Caco-2 (cell line): ENCODE measurements at regions not wholly inside any gene's neighbourhood (a gene's known extent, or its start where the extent isn't known, plus 50 kb on each side); places are given as distances from the start of the nearest gene placed in this dataset.

Experiments used
- BruUV-seq: library from RNA; stranded (reverse); fragments of 400-500 nt; replicated peaks from 2 replicates; lab custom pipeline; 2021; lab: Mats Ljungman, UMichigan
- CTCF ChIA-PET: fragments of 300-600 bp; sonication (Branson Sonifier 250); formaldehyde crosslinking; loops from one replicate; lab custom pipeline; 2022; ENCODE audit warnings: antibody characterized with exemption; lab: Charles Lee
- POLR2A ChIA-PET: fragments of 300-600 bp; sonication (Branson Sonifier 250); formaldehyde crosslinking; loops from one replicate; lab custom pipeline; 2022; ENCODE audit warnings: antibody characterized with exemption; lab: Charles Lee
- DNase-seq, 2 experiments: peaks; one replicate each; pipeline versions ENCODE4 v3.0.0 to v3.0.0-alpha.2; 2020 to 2022
- H3K27me3 ChIP-seq: replicated peaks from 2 replicates; pipeline ENCODE4 v1.6.0; 2011; ENCODE audit warnings: low read length; ENCODE audit not compliant: control insufficient read depth, insufficient read depth
- H3K36me3 ChIP-seq: 2 replicates; pipeline ENCODE4 v1.5.1; 2011; ENCODE audit warnings: low read length; ENCODE audit not compliant: control insufficient read depth, insufficient read depth
- H3K4me1 ChIP-seq: fragments of 250-450 bp; sonication (Bioruptor Pico); 2 replicates; pipeline ENCODE4 v1.5.1; 2020; ENCODE audit warnings: mild to moderate bottlenecking
- H3K4me3 ChIP-seq: 2 replicates; pipeline ENCODE4 v1.5.1; 2011; ENCODE audit warnings: low read depth, mild to moderate bottlenecking, control low read depth, low read length
- H3K9me3 ChIP-seq: fragments of 250-450 bp; sonication (Bioruptor Pico); 2 replicates; pipeline ENCODE4 v1.5.1; 2020; ENCODE audit warnings: mild to moderate bottlenecking, moderate library complexity
- H3K27ac Mint-ChIP-seq: one replicate; pipeline ENCODE4 v1.8.0; 2022; ENCODE audit warnings: mixed read lengths; ENCODE audit not compliant: unreplicated experiment
- H3K27me3 Mint-ChIP-seq: one replicate; pipeline ENCODE4 v1.8.0; 2022; ENCODE audit warnings: mixed read lengths; ENCODE audit not compliant: insufficient read depth, unreplicated experiment
- H3K36me3 Mint-ChIP-seq: one replicate; pipeline ENCODE4 v1.8.0; 2022; ENCODE audit warnings: mild to moderate bottlenecking, mixed read lengths; ENCODE audit not compliant: insufficient read depth, unreplicated experiment
- H3K4me1 Mint-ChIP-seq: one replicate; pipeline ENCODE4 v1.8.0; 2022; ENCODE audit warnings: low read depth, mixed read lengths; ENCODE audit not compliant: unreplicated experiment
- H3K4me3 Mint-ChIP-seq: one replicate; pipeline ENCODE4 v1.8.0; 2022; ENCODE audit warnings: mild to moderate bottlenecking, moderate library complexity, mixed read lengths; ENCODE audit not compliant: unreplicated experiment
- H3K9me3 Mint-ChIP-seq: one replicate; pipeline ENCODE4 v1.8.0; 2022; ENCODE audit warnings: mixed read lengths; ENCODE audit not compliant: unreplicated experiment
- CTCF ChIP-seq, 2 experiments: fragments of 200-600 bp in 1 of 2; IDR thresholded peaks; 1 replicate in 1 of 2; 2 replicates in 1 of 2; pipeline versions ENCODE4 v1.5.1 to v1.8.0; 2011 to 2022; ENCODE audit warnings: antibody characterized with exemption in 1 of 2, control low read depth in 1 of 2, inconsistent platforms in 1 of 2, low read depth in 1 of 2, low read length in 1 of 2, mild to moderate bottlenecking in 1 of 2, moderate library complexity in 1 of 2; ENCODE audit not compliant: insufficient read depth in 1 of 2, severe bottlenecking in 1 of 2, unreplicated experiment in 1 of 2
- intact Hi-C: fragments of 100-400 bp; cut with micrococcal nuclease; formaldehyde crosslinking; loops from one replicate; pipeline ENCODE4 v1.10.0; 2022; ENCODE audit not compliant: unreplicated experiment

GRCh38 chr1:188043536-188044245 lies 1214.9 kb downstream of the PLA2G4A start:
- Mint-ChIP-seq H3K4me1 (no peaks in the 10 kb centered on the region), H3K27ac (no peak overlapping the region), H3K27me3 (no peaks in the 10 kb centered on the region), H3K4me3 (no peak overlapping the region), H3K9me3 (peaks cover 10% of the 10 kb centered on the region), H3K36me3 (no peaks in the 10 kb centered on the region)
- TF ChIP-seq CTCF (IDR thresholded peaks at IDR 0.05; ENCODE audit: insufficient read depth in 1 of 2, low read depth in 1 of 2, low read length in 1 of 2, severe bottlenecking in 1 of 2, unreplicated experiment in 1 of 2), result no peak
- POLR2A ChIA-PET, result no interaction called here
- Histone ChIP-seq H3K27me3 (no peaks in the 10 kb centered on the region), H3K4me1 (no peaks in the 10 kb centered on the region), H3K36me3 (no peaks in the 10 kb centered on the region), H3K9me3 (0 out of 2 replicates have a peak, but pooled peaks cover 2% of the 10 kb centered on the region), H3K4me3 (no peak overlapping the region)
- intact Hi-C loops, result no loop called here
- BruUV-seq, result no TSS peak
- CTCF ChIA-PET, result no interaction called here
- DNase-seq, result no peak

GRCh38 chr1:188050250-188050649 lies 1221.5 kb downstream of the PLA2G4A start:
- TF ChIP-seq CTCF (IDR thresholded peaks at IDR 0.05; ENCODE audit: insufficient read depth in 1 of 2, low read depth in 1 of 2, low read length in 1 of 2, severe bottlenecking in 1 of 2, unreplicated experiment in 1 of 2), result no peak
- no TSS peak for BruUV-seq
- Mint-ChIP-seq H3K9me3 (no peaks in the 10 kb centered on the region), H3K4me1 (no peaks in the 10 kb centered on the region), H3K4me3 (no peak overlapping the region), H3K36me3 (no peaks in the 10 kb centered on the region), H3K27ac (no peak overlapping the region), H3K27me3 (no peaks in the 10 kb centered on the region)
- intact Hi-C loops, result no loop called here
- H3K36me3 ChIP-seq, result no peaks in the 10 kb centered on the region
- H3K9me3 ChIP-seq, result no peaks in the 10 kb centered on the region
- ChIA-PET POLR2A (no interaction called here), CTCF (no interaction called here)
- DNase-seq, result no peak
- H3K4me3 ChIP-seq, result no peak overlapping the region
- H3K4me1 ChIP-seq, result no peaks in the 10 kb centered on the region
- H3K27me3 ChIP-seq, result no peaks in the 10 kb centered on the region

- no peaks in the 10 kb centered on the region for H3K36me3 ChIP-seq
- intact Hi-C loops, result no loop called here
- no peaks in the 10 kb centered on the region for H3K9me3 ChIP-seq
- TF ChIP-seq CTCF (IDR thresholded peaks at IDR 0.05; ENCODE audit: insufficient read depth in 1 of 2, low read depth in 1 of 2, low read length in 1 of 2, severe bottlenecking in 1 of 2, unreplicated experiment in 1 of 2), result no peak
- Mint-ChIP-seq H3K27ac (no peak overlapping the region), H3K27me3 (no peaks in the 10 kb centered on the region), H3K4me1 (no peaks in the 10 kb centered on the region), H3K4me3 (no peak overlapping the region), H3K9me3 (no peaks in the 10 kb centered on the region), H3K36me3 (no peaks in the 10 kb centered on the region)
- H3K27me3 ChIP-seq, result no peaks in the 10 kb centered on the region
- POLR2A ChIA-PET, result no interaction called here
- DNase-seq, result no peak
- no peak overlapping the region for H3K4me3 ChIP-seq
- no peaks in the 10 kb centered on the region for H3K4me1 ChIP-seq
- CTCF ChIA-PET, result interaction anchor here (0.5 kb wide), 1 partner anchor 1005 kb away, joined by 3 read pairs; no protein-coding TSS in a partner anchor
- BruUV-seq, result no TSS peak
Observed at GRCh38 chr1:188056011-188056410, 1227.3 kb downstream of the PLA2G4A start.
